Astrocyte (in vitro differentiated cells and primary cell): ENCODE measurements at regions not wholly inside any gene's neighbourhood (a gene's known extent, or its start where the extent isn't known, plus 50 kb on each side); places are given as distances from the start of the nearest gene placed in this dataset.

ENCODE experiments used
- DNase-seq: peaks from one replicate; pipeline ENCODE4 v3.0.0-alpha.2; 2010; ENCODE audit warnings: low read depth
- FAIRE-seq: peaks from 2 replicates; lab custom pipeline; 2011; peaks lifted over from hg19 to GRCh38; lab: Jason Lieb, UNC
- H2AFZ ChIP-seq: 2 replicates; pipeline ENCODE4 v1.6.0; 2012; ENCODE audit warnings: low read depth, low read length, inconsistent platforms
- H3K27ac ChIP-seq: 2 replicates; pipeline ENCODE4 v1.5.1; 2011; ENCODE audit warnings: low read depth, low read length, inconsistent platforms
- H3K27me3 ChIP-seq: 2 replicates; pipeline ENCODE4 v1.6.0; 2011; ENCODE audit warnings: low read length, inconsistent platforms; ENCODE audit not compliant: insufficient read depth
- H3K36me3 ChIP-seq: 2 replicates; pipeline ENCODE4 v1.5.1; 2011; ENCODE audit warnings: low read length, inconsistent platforms; ENCODE audit not compliant: insufficient read depth
- H3K4me1 ChIP-seq: 2 replicates; pipeline ENCODE4 v1.5.1; 2011; ENCODE audit warnings: low read length, inconsistent platforms; ENCODE audit not compliant: insufficient read depth
- H3K4me2 ChIP-seq: 2 replicates; pipeline ENCODE4 v1.6.0; 2012; ENCODE audit warnings: low read length, inconsistent platforms
- H3K4me3 ChIP-seq: 2 replicates; pipeline ENCODE4 v1.5.1; 2011; ENCODE audit warnings: low read depth, mild to moderate bottlenecking, low read length, inconsistent platforms; ENCODE audit not compliant: insufficient read depth
- H3K79me2 ChIP-seq: 2 replicates; pipeline ENCODE4 v1.6.0; 2012; ENCODE audit warnings: mild to moderate bottlenecking, low read length, inconsistent platforms; ENCODE audit not compliant: insufficient read depth
- H3K9ac ChIP-seq: 2 replicates; pipeline ENCODE4 v1.6.0; 2012; ENCODE audit warnings: mild to moderate bottlenecking, low read length, inconsistent platforms
- H3K9me3 ChIP-seq: 2 replicates; pipeline ENCODE4 v1.5.1; 2012; ENCODE audit warnings: low read depth, mild to moderate bottlenecking, low read length, inconsistent platforms; ENCODE audit not compliant: insufficient read depth
- H4K20me1 ChIP-seq: 2 replicates; pipeline ENCODE4 v1.6.0; 2012; ENCODE audit warnings: low read length, inconsistent platforms; ENCODE audit not compliant: insufficient read depth
- H3K27ac Mint-ChIP-seq: one replicate; pipeline ENCODE4 v1.8.0; 2021; ENCODE audit warnings: mild to moderate bottlenecking, mixed read lengths; ENCODE audit not compliant: unreplicated experiment
- H3K27me3 Mint-ChIP-seq: one replicate; pipeline ENCODE4 v1.8.0; 2021; ENCODE audit warnings: low read depth, mixed read lengths; ENCODE audit not compliant: unreplicated experiment
- H3K36me3 Mint-ChIP-seq: one replicate; pipeline ENCODE4 v1.8.0; 2021; ENCODE audit warnings: low read depth, mixed read lengths; ENCODE audit not compliant: unreplicated experiment
- H3K4me1 Mint-ChIP-seq: one replicate; pipeline ENCODE4 v1.8.0; 2021; ENCODE audit warnings: low read depth, mixed read lengths; ENCODE audit not compliant: unreplicated experiment
- H3K4me3 Mint-ChIP-seq: one replicate; pipeline ENCODE4 v1.8.0; 2021; ENCODE audit warnings: mild to moderate bottlenecking, moderate library complexity, mixed read lengths; ENCODE audit not compliant: unreplicated experiment
- H3K9me3 Mint-ChIP-seq: one replicate; pipeline ENCODE4 v1.8.0; 2021; ENCODE audit warnings: mild to moderate bottlenecking, mixed read lengths; ENCODE audit not compliant: unreplicated experiment
- CTCF ChIP-seq: IDR thresholded peaks from 2 replicates; pipeline ENCODE4 v1.5.1; 2011; ENCODE audit warnings: low read depth, mild to moderate bottlenecking, inconsistent platforms, low read length, moderate library complexity; ENCODE audit not compliant: insufficient read depth
- EZH2 ChIP-seq: IDR thresholded peaks from 2 replicates; pipeline ENCODE4 v1.6.1; 2012; ENCODE audit warnings: mild to moderate bottlenecking, low read length, inconsistent platforms; ENCODE audit not compliant: insufficient read depth

- Mint-ChIP-seq H3K27ac (no peak overlapping the region), H3K4me1 (no peaks in the 10 kb centered on the region), H3K4me3 (no peak overlapping the region), H3K27me3 (no peaks in the 10 kb centered on the region), H3K36me3 (no peaks in the 10 kb centered on the region), H3K9me3 (no peaks in the 10 kb centered on the region)
- Histone ChIP-seq H3K36me3 (no peaks in the 10 kb centered on the region), H2AFZ (no peak overlapping the region), H3K4me2 (no peak overlapping the region), H3K9ac (no peak overlapping the region), H3K4me1 (no peaks in the 10 kb centered on the region), H3K4me3 (no peak overlapping the region), H3K9me3 (no peaks in the 10 kb centered on the region), H3K79me2 (no peaks in the 10 kb centered on the region), H3K27me3 (no peaks in the 10 kb centered on the region), H4K20me1 (no peaks in the 10 kb centered on the region), H3K27ac (no peak overlapping the region)
- DNase-seq (no peak), FAIRE-seq (no peak)
- no peak for TF ChIP-seq CTCF
- no peak for TF ChIP-seq EZH2
These were observed 1049.5 kb upstream of the ACO1 start for GRCh38 chr9:31334837-31335528.

GRCh38 chr9:31335529-31336234, 1048.8 kb upstream of the ACO1 start:
- Histone ChIP-seq H3K36me3 (no peaks in the 10 kb centered on the region), H3K9ac (no peak overlapping the region), H3K27me3 (no peaks in the 10 kb centered on the region), H3K4me3 (no peak overlapping the region), H4K20me1 (no peaks in the 10 kb centered on the region), H3K4me2 (no peak overlapping the region), H3K9me3 (no peaks in the 10 kb centered on the region), H3K79me2 (no peaks in the 10 kb centered on the region), H3K4me1 (no peaks in the 10 kb centered on the region), H3K27ac (no peak overlapping the region), H2AFZ (no peak overlapping the region)
- Mint-ChIP-seq H3K36me3 (no peaks in the 10 kb centered on the region), H3K4me1 (no peaks in the 10 kb centered on the region), H3K4me3 (no peak overlapping the region), H3K27ac (no peak overlapping the region), H3K9me3 (no peaks in the 10 kb centered on the region), H3K27me3 (no peaks in the 10 kb centered on the region)
- DNase-seq (no peak), FAIRE-seq (no peak)
- no peak for TF ChIP-seq EZH2
- TF ChIP-seq CTCF = no peak

GRCh38 chr9:31336386-31336785, 1048.1 kb upstream of the ACO1 start:
- Histone ChIP-seq H3K4me2 (no peak overlapping the region), H3K27me3 (no peaks in the 10 kb centered on the region), H3K36me3 (no peaks in the 10 kb centered on the region), H3K27ac (no peak overlapping the region), H2AFZ (no peak overlapping the region), H3K9ac (no peak overlapping the region), H3K79me2 (no peaks in the 10 kb centered on the region), H3K4me1 (no peaks in the 10 kb centered on the region), H3K9me3 (no peaks in the 10 kb centered on the region), H3K4me3 (no peak overlapping the region), H4K20me1 (no peaks in the 10 kb centered on the region)
- no peak for FAIRE-seq
- Mint-ChIP-seq H3K36me3 (no peaks in the 10 kb centered on the region), H3K4me3 (no peak overlapping the region), H3K27me3 (no peaks in the 10 kb centered on the region), H3K4me1 (no peaks in the 10 kb centered on the region), H3K27ac (no peak overlapping the region), H3K9me3 (no peaks in the 10 kb centered on the region)
- DNase-seq = no peak
- no peak for TF ChIP-seq CTCF
- no peak for TF ChIP-seq EZH2
